B cell (primary cell): ENCODE measurements at regions not wholly inside any gene's neighbourhood (a gene's known extent, or its start where the extent isn't known, plus 50 kb on each side); places are given as distances from the start of the nearest gene placed in this dataset.

ENCODE experiments used
- ATAC-seq: fragments of 200-7000 bp; cut with Tn5 transposase; one replicate; pipeline ENCODE4 v1.10.0; 2021; ENCODE audit warnings: low read depth, mild to moderate bottlenecking, moderate number of reproducible peaks, moderate library complexity
- CTCF ChIA-PET: fragments of 350-600 bp; sonication (Branson Sonifier 250); formaldehyde crosslinking; loops from one replicate; lab custom pipeline; 2021; ENCODE audit warnings: antibody characterized with exemption, inconsistent platforms; lab: Charles Lee
- POLR2A ChIA-PET: fragments of 350-600 bp; sonication (Branson Sonifier 250); formaldehyde crosslinking; loops from one replicate; lab custom pipeline; 2021; ENCODE audit warnings: antibody characterized with exemption; lab: Charles Lee
- DNase-seq: peaks from one replicate; pipeline ENCODE4 v3.0.0; 2013
- H2AFZ ChIP-seq: 2 replicates; pipeline ENCODE4 v1.6.1; 2012; ENCODE audit warnings: mild to moderate bottlenecking, low read depth, low read length; ENCODE audit not compliant: insufficient read depth, poor library complexity, severe bottlenecking
- H3K27ac ChIP-seq, 2 donors: 1 replicate in 1 of 2; 2 replicates in 1 of 2; pipeline ENCODE4 v1.5.1; 2012 to 2013; ENCODE audit warnings: low read length in 2 of 2, mild to moderate bottlenecking in 2 of 2, moderate library complexity in 1 of 2
- H3K27me3 ChIP-seq, 4 experiments: fragments of 200-600 bp in 1 of 4; sonication (generic) in 1 of 4; replicated peaks in 1 of 4; 1 replicate in 2 of 4; 2 replicates in 2 of 4; pipeline versions ENCODE4 v1.6.1 to v1.7.0; 2013 to 2016; ENCODE audit warnings: low read length in 3 of 4, mild to moderate bottlenecking in 2 of 4, mixed read lengths in 1 of 4, moderate library complexity in 1 of 4; ENCODE audit not compliant: insufficient read depth in 4 of 4, control insufficient read depth in 3 of 4; ENCODE audit errors: control extremely low read depth in 1 of 4
- H3K36me3 ChIP-seq, 2 experiments: replicated peaks in 1 of 2; 1 replicate in 1 of 2; 2 replicates in 1 of 2; pipeline versions ENCODE4 v1.6.1 to v1.7.1; 2013; ENCODE audit warnings: low read length in 1 of 2; ENCODE audit not compliant: insufficient read depth in 2 of 2, control insufficient read depth in 1 of 2; ENCODE audit errors: control extremely low read depth in 1 of 2, extremely low read depth in 1 of 2
- H3K4me1 ChIP-seq, 2 donors: fragments of 200-600 bp in 1 of 2; sonication (generic) in 1 of 2; 1 replicate in 1 of 2; 2 replicates in 1 of 2; pipeline versions ENCODE4 v1.5.1 to v1.6.1; 2013 to 2017; ENCODE audit warnings: low read length in 2 of 2; ENCODE audit not compliant: control insufficient read depth in 2 of 2, insufficient read depth in 2 of 2
- H3K4me2 ChIP-seq: replicated peaks from 2 replicates; pipeline ENCODE3; 2012; ENCODE audit warnings: mild to moderate bottlenecking, low read depth, low read length; ENCODE audit not compliant: poor library complexity, severe bottlenecking
- H3K4me3 ChIP-seq, 5 experiments: fragments of 200-600 bp in 1 of 5; sonication (generic) in 1 of 5; 1 replicate in 3 of 5; 2 replicates in 2 of 5; pipeline versions ENCODE4 v1.5.1 to v1.7.0; 2011 to 2016; ENCODE audit warnings: low read length in 4 of 5, mild to moderate bottlenecking in 4 of 5, low read depth in 2 of 5, control low read depth in 1 of 5, moderate library complexity in 1 of 5; ENCODE audit not compliant: insufficient read depth in 1 of 5; ENCODE audit errors: control extremely low read depth in 1 of 5, extremely low read depth in 1 of 5
- H3K79me2 ChIP-seq: fragments of 200-600 bp; sonication (generic); one replicate; pipeline ENCODE4 v1.6.0; 2016; ENCODE audit warnings: low read length; ENCODE audit not compliant: control insufficient read depth, insufficient read depth
- H3K9ac ChIP-seq: fragments of 200-600 bp; sonication (generic); 2 replicates; pipeline ENCODE4 v1.6.1; 2017; ENCODE audit warnings: mild to moderate bottlenecking, low read length, moderate library complexity
- H3K9me3 ChIP-seq, 3 donors: one replicate each; pipeline versions ENCODE4 v1.6.1 to v1.7.1; 2013; ENCODE audit warnings: low read length in 2 of 3; ENCODE audit not compliant: control insufficient read depth in 2 of 3, insufficient read depth in 1 of 3; ENCODE audit errors: control extremely low read depth in 1 of 3
- H4K20me1 ChIP-seq: 2 replicates; pipeline ENCODE4 v1.6.0; 2012; ENCODE audit warnings: mild to moderate bottlenecking, low read length; ENCODE audit not compliant: insufficient read depth, control insufficient read depth, poor library complexity, severe bottlenecking
- H3K27ac Mint-ChIP-seq: one replicate; pipeline ENCODE4 v1.8.0; 2021; ENCODE audit warnings: mixed read lengths
- H3K27me3 Mint-ChIP-seq: one replicate; pipeline ENCODE4 v1.8.0; 2021; ENCODE audit warnings: mixed read lengths
- H3K4me1 Mint-ChIP-seq: one replicate; pipeline ENCODE4 v1.8.0; 2021; ENCODE audit warnings: mixed read lengths
- H3K4me3 Mint-ChIP-seq: one replicate; pipeline ENCODE4 v1.8.0; 2021; ENCODE audit warnings: mixed read lengths
- H3K9me3 Mint-ChIP-seq: one replicate; pipeline ENCODE4 v1.8.0; 2022; ENCODE audit warnings: mixed read lengths; ENCODE audit not compliant: insufficient read depth
- CTCF ChIP-seq: fragments of 200-600 bp; IDR thresholded peaks from one replicate; pipeline ENCODE4 v1.8.0; 2022; ENCODE audit warnings: antibody characterized with exemption, mild to moderate bottlenecking
- EZH2 ChIP-seq: IDR thresholded peaks from 2 replicates; pipeline ENCODE4 v1.6.1; 2012; ENCODE audit warnings: borderline replicate concordance, low read depth, mild to moderate bottlenecking, moderate library complexity, low read length; ENCODE audit not compliant: insufficient read depth, poor library complexity, severe bottlenecking
- WGBS: methylation state at CpG from one replicate; pipeline ENCODE4 v1.1.5; 2013; ENCODE audit warnings: missing lambda C conversion rate; ENCODE audit not compliant: insufficient coverage; 5-methylcytosine and 5-hydroxymethylcytosine counted together
- intact Hi-C: fragments of 100-400 bp; cut with micrococcal nuclease; formaldehyde crosslinking; loops from one replicate; pipeline ENCODE4 v1.10.0; 2022

GRCh38 chr6:5909721-5910120 lies 97.0 kb downstream of the NRN1 start:
- Mint-ChIP-seq H3K4me1 (no peaks in the 10 kb centered on the region), H3K9me3 (peaks cover under 1% of the 10 kb centered on the region), H3K4me3 (no peak overlapping the region), H3K27ac (no peak overlapping the region), H3K27me3 (peaks cover 4% of the 10 kb centered on the region)
- TF ChIP-seq CTCF (no peak), EZH2 (no peak)
- 93% methylated on average over 5 of the region's 5 CpGs for WGBS
- Histone ChIP-seq H2AFZ (no peak overlapping the region), H3K4me2 (no peak overlapping the region), H3K9me3 (peaks cover 0 to 2% (median 0%) of the 10 kb centered on the region in 3 donors), H3K27me3 (no peaks in the 10 kb centered on the region), H3K36me3 (no peaks in the 10 kb centered on the region), H3K4me3 (no peak overlapping the region), H3K9ac (no peak overlapping the region), H3K79me2 (no peaks in the 10 kb centered on the region), H3K4me1 (no peaks in the 10 kb centered on the region), H4K20me1 (no peaks in the 10 kb centered on the region), H3K27ac (no peak overlapping the region)
- CTCF ChIA-PET = no interaction called here
- ATAC-seq = no peak
- DNase-seq = no peak
- POLR2A ChIA-PET = no interaction called here
- intact Hi-C loops = loop anchor here (5.0 kb wide), 1 partner anchor 248 kb away; no protein-coding TSS in a partner anchor

- H3K36me3 ChIP-seq = no peaks in the 10 kb centered on the region
- no peak overlapping the region for H2AFZ ChIP-seq
- no peak for TF ChIP-seq CTCF
- TF ChIP-seq EZH2 = no peak
- no peak for DNase-seq
- no peaks in the 10 kb centered on the region for H3K9me3 Mint-ChIP-seq
- 100% methylated on average over 1 of the region's 1 CpG for WGBS
- CTCF ChIA-PET = no interaction called here
- H3K4me3 Mint-ChIP-seq = no peak overlapping the region
- POLR2A ChIA-PET = no interaction called here
- no peak overlapping the region for H3K4me3 ChIP-seq
- H3K4me1 ChIP-seq = no peaks in the 10 kb centered on the region
- no peak overlapping the region for H3K4me2 ChIP-seq
- H3K27me3 ChIP-seq = no peaks in the 10 kb centered on the region
- intact Hi-C loops = no loop called here
- ATAC-seq = no peak
- H3K4me1 Mint-ChIP-seq = no peaks in the 10 kb centered on the region
- H4K20me1 ChIP-seq = no peaks in the 10 kb centered on the region
- H3K9me3 ChIP-seq = peaks cover 0 to 2% (median 0%) of the 10 kb centered on the region in 3 donors
- H3K79me2 ChIP-seq = no peaks in the 10 kb centered on the region
- no peak overlapping the region for H3K27ac ChIP-seq
- H3K27me3 Mint-ChIP-seq = no peaks in the 10 kb centered on the region
- no peak overlapping the region for H3K27ac Mint-ChIP-seq
- no peak overlapping the region for H3K9ac ChIP-seq
Measured at GRCh38 chr6:5906842-5907241, 99.9 kb downstream of the NRN1 start.
